Activated naive CD4-positive, alpha-beta T cell treated with anti-CD3 and anti-CD28 coated beads, Interleukin-2, amount 50 U/mL, for 72 hours (primary cell): ENCODE measurements at regions not wholly inside any gene's neighbourhood (a gene's known extent, or its start where the extent isn't known, plus 50 kb on each side); places are given as distances from the start of the nearest gene placed in this dataset.
A peak's percentile ranks its signal among the peaks of the same experiment; 100 is the strongest.
"Not testable (repeated sequence)": the region's sequence is repeated elsewhere in the genome, so short reads cannot be mapped to it uniquely, and the experiment has no call there.

Experiments
- ATAC-seq, 2 donors: fragments of 150-1000 bp; cut with Tn5 transposase; 2 replicates each; pipeline ENCODE4 v1.10.0; 2021; ENCODE audit warnings: mild to moderate bottlenecking in 2 of 2, moderate library complexity in 2 of 2
- DNase-seq, 2 donors: peaks; one replicate each; pipeline ENCODE4 v3.0.0; 2021 to 2022; ENCODE audit warnings: low spot score in 2 of 2
- H3K27ac Mint-ChIP-seq, 2 donors: one replicate each; pipeline ENCODE4 v1.8.0; 2022; ENCODE audit warnings: mild to moderate bottlenecking in 2 of 2, mixed read lengths in 2 of 2
- H3K36me3 Mint-ChIP-seq, 2 donors: one replicate each; pipeline ENCODE4 v1.8.0; 2022; ENCODE audit warnings: mixed read lengths in 2 of 2
- H3K9me3 Mint-ChIP-seq, 2 donors: one replicate each; pipeline ENCODE4 v1.8.0; 2022; ENCODE audit warnings: mixed read lengths in 2 of 2

GRCh38 chr10:94146313-94146712 lies 152.6 kb downstream of the PLCE1 start:
- Mint-ChIP-seq H3K9me3 (no peaks in the 10 kb centered on the region), H3K27ac (no peak overlapping the region), H3K36me3 (no peaks in the 10 kb centered on the region)
- no peak for ATAC-seq
- DNase-seq, result no peak

GRCh38 chr10:94146746-94147145 lies 153.0 kb downstream of the PLCE1 start:
- no peaks in the 10 kb centered on the region for H3K36me3 Mint-ChIP-seq

DNA sequence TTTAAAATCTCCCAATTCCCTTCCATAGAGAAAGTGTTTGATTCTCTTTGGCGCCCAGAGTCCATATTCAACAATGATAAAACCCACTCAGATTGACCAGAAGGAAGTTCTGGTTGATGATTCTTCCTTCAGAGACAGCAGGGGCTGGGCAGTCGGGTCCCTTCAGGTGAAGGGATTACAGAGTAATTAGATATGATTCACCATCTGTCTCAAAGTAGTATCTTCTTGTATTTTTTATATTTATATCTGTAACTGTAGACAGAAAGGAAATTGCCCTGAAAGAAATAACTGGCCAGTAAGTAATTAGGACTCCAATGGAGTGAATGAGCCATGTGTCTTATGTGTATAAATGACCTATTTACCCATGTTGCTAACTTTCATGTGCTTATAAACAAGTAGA lies 156.0 kb downstream of the PLCE1 start:
- peaks cover 0 to 3% of the 10 kb centered on the region in 2 donors for H3K9me3 Mint-ChIP-seq
- no peak for DNase-seq
- H3K36me3 Mint-ChIP-seq, result no peaks in the 10 kb centered on the region
- no peak overlapping the region for H3K27ac Mint-ChIP-seq
- no peak for ATAC-seq

More at GRCh38 chr10:94146746-94147145, 153.0 kb downstream of the PLCE1 start:
- no peak for DNase-seq
- ATAC-seq, result no peak
- no peaks in the 10 kb centered on the region for H3K9me3 Mint-ChIP-seq
- H3K27ac Mint-ChIP-seq, result no peak overlapping the region

- ATAC-seq (no peak), DNase-seq (no peak)
- H3K36me3 Mint-ChIP-seq, result no peaks in the 10 kb centered on the region
Observed at GRCh38 chr10:94150541-94151184, 156.9 kb downstream of the PLCE1 start.

DNA sequence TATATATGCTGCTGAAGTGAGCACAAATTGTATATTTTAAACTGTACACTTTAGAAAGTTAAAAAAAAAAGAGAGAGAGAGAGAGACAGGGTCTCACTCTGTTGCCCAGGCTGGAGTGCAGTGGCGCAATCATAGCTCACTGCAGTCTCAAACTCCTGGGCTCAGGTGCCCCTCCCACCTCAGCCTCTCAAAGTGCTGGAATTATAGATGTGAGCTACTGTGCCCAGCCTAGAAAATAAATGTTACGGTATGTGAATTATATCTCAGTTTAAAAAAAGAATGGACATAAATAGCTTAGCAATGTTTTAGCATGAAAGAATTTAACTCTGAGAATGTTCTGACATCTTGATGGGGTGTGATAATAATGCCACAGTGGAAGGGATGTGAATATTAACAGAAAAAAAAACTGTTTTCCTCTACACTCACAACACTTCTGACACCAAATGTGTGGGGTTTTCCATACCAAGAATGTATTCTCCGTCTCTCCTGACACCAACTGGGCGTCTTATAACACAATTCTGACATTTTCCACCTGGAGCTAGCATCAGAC lies 162.1 kb downstream of the PLCE1 start:
- DNase-seq (no peak), ATAC-seq (no peak)
- H3K9me3 Mint-ChIP-seq, result peaks cover 0 to 11% of the 10 kb centered on the region in 2 donors
- no peak overlapping the region for H3K27ac Mint-ChIP-seq
- H3K36me3 Mint-ChIP-seq, result no peaks in the 10 kb centered on the region

More at GRCh38 chr10:94150541-94151184, 156.9 kb downstream of the PLCE1 start:
- Mint-ChIP-seq H3K27ac (no peak overlapping the region), H3K9me3 (peaks cover 0 to 7% of the 10 kb centered on the region in 2 donors)

GRCh38 chr10:94156453-94156852 lies 162.7 kb downstream of the PLCE1 start:
- Mint-ChIP-seq H3K9me3 (peaks cover 0 to 11% of the 10 kb centered on the region in 2 donors), H3K36me3 (no peaks in the 10 kb centered on the region), H3K27ac (no peak overlapping the region)
- ATAC-seq, result no peak
- no peak for DNase-seq

DNA sequence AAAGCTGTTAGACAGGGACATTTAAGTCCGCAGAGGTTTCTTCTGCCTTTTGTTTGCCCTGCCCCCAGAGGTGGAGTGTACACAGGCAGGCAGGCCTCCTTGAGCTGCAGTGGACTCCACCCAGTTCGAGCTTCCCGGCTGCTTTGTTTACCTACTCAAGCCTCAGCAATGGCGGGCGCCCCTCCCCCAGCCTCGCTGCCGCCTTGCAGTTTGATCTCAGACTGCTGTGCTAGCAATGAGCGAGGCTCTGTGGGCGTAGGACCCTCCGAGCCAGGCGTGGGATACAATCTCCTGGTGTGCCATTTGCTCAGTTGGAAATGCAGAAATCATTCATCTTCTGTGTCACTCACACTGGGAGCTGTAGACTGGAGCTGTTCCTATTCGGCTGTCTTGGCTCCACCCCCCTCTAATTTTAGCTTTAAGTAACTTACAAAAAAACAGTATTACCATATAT lies 171.5 kb downstream of the PLCE1 start:
- not testable (repeated sequence) for ATAC-seq, DNase-seq, H3K36me3 Mint-ChIP-seq, H3K9me3 Mint-ChIP-seq, H3K27ac Mint-ChIP-seq

- no peaks in the 10 kb centered on the region for H3K9me3 Mint-ChIP-seq
Observed at GRCh38 chr10:94172332-94172731, 178.6 kb downstream of the PLCE1 start.

DNA sequence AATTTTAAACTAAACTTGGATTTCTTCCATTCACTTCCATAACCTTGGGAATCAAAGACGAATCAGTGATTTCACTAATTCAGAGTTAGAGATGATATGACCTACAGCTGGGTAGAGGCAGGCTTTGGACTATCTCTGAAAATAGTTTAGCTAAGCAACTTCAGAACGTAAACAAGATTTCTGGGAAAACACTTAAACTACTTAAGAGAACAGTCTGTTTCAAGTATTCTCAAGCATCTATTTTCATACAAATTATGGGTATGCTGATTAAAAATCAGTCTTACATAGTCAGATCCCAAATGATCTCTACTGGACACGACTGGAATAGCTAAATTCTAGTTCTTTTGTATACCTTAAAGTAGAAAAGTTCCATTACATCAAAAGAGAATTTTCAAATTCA lies 179.9 kb downstream of the PLCE1 start:
- DNase-seq (no peak), ATAC-seq (no peak)
- no peaks in the 10 kb centered on the region for H3K36me3 Mint-ChIP-seq
- H3K9me3 Mint-ChIP-seq, result no peaks in the 10 kb centered on the region
- no peak overlapping the region for H3K27ac Mint-ChIP-seq

More at GRCh38 chr10:94172332-94172731, 178.6 kb downstream of the PLCE1 start:
- ATAC-seq (no peak), DNase-seq (no peak)
- Mint-ChIP-seq H3K27ac (no peak overlapping the region), H3K36me3 (no peaks in the 10 kb centered on the region)

GRCh38 chr10:94174838-94175237 lies 181.1 kb downstream of the PLCE1 start:
- Mint-ChIP-seq H3K9me3 (no peaks in the 10 kb centered on the region), H3K27ac (no peak overlapping the region), H3K36me3 (no peaks in the 10 kb centered on the region)
- DNase-seq, result no peak
- no peak for ATAC-seq

GRCh38 chr10:94178475-94179253 lies 184.1 kb downstream of the NOC3L start:
- Mint-ChIP-seq H3K36me3 (no peaks in the 10 kb centered on the region), H3K9me3 (peaks cover 0 to 4% of the 10 kb centered on the region in 2 donors), H3K27ac (no peak overlapping the region)
- ATAC-seq (no peak), DNase-seq (no peak)

- H3K36me3 Mint-ChIP-seq, result no peaks in the 10 kb centered on the region
- no peak overlapping the region for H3K27ac Mint-ChIP-seq
- peaks cover 0 to 4% of the 10 kb centered on the region in 2 donors for H3K9me3 Mint-ChIP-seq
- DNase-seq (no peak), ATAC-seq (no peak)
Observed at GRCh38 chr10:94180576-94180975, 182.2 kb downstream of the NOC3L start.

- Mint-ChIP-seq H3K36me3 (no peaks in the 10 kb centered on the region), H3K27ac (peak overlapping the region in 1 of 2 donors; percentile 37), H3K9me3 (peaks cover 0 to 4% of the 10 kb centered on the region in 2 donors)
- ATAC-seq, result peak; percentile 75 to 93
- no peak for DNase-seq
Observed at GRCh38 chr10:94183666-94184264, 179.0 kb downstream of the NOC3L start.

GRCh38 chr10:94186722-94187121 lies 176.0 kb downstream of the NOC3L start:
- Mint-ChIP-seq H3K36me3 (no peaks in the 10 kb centered on the region), H3K9me3 (peaks cover 0 to 4% of the 10 kb centered on the region in 2 donors), H3K27ac (no peak overlapping the region)
- DNase-seq, result no peak
- no peak for ATAC-seq

DNA sequence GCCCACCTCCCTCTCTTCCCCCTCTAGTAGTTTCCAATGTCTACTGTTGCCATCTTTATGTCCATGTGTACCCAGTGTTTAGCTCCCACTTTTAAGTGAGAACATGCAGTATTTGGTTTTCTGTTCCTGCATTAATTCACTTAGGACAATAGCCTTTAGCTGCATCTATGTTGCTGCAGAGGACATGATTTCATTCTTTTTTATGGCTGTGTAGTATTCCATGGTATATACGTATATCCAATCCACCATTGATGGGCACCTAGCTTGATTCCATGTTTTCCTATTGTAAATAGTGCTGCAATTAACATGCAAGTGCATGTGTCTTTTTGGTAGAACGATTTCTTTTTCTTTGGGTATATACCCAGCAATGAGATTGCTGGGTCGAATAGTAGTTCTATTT lies 170.4 kb downstream of the NOC3L start:
- no peak for ATAC-seq
- Mint-ChIP-seq H3K36me3 (no peaks in the 10 kb centered on the region), H3K27ac (no peak overlapping the region), H3K9me3 (no peaks in the 10 kb centered on the region)
- no peak for DNase-seq

GRCh38 chr10:94192974-94193373 lies 169.8 kb downstream of the NOC3L start:
- H3K27ac Mint-ChIP-seq, result no peak overlapping the region

DNA sequence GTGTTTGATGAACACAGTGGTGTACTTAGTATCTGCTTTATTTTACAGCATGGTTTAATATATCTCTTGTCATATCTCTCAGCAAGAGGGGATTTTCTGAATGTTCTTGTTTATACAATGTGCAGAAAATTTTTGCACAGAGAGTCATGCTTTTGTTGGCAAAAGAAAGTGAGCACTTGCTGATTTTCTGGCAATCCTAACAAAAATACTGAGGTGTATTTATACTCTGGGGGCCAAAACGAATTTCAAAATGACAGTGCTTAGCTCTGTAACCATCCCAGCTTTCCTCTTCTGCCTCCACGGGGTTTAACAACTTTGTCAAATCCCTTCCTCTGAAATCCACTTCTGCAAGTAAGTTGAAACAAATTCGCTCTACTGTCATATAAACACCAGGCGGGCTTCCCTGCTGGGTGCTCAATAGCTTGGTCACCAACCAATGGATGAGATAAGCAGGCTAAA lies 169.2 kb downstream of the NOC3L start:
- ATAC-seq (no peak), DNase-seq (no peak)
- Mint-ChIP-seq H3K36me3 (no peaks in the 10 kb centered on the region), H3K27ac (no peak overlapping the region), H3K9me3 (no peaks in the 10 kb centered on the region)

More at GRCh38 chr10:94192974-94193373, 169.8 kb downstream of the NOC3L start:
- ATAC-seq (no peak), DNase-seq (no peak)
- Mint-ChIP-seq H3K36me3 (no peaks in the 10 kb centered on the region), H3K9me3 (no peaks in the 10 kb centered on the region)
